ENCODE measurements at regions not wholly inside any gene's neighbourhood (a gene's known extent, or its start where the extent isn't known, plus 50 kb on each side); places are given as distances from the start of the nearest gene placed in this dataset.
"Not testable (repeated sequence)": the region's sequence is repeated elsewhere in the genome, so short reads cannot be mapped to it uniquely, and the experiment has no call there.

- DNase-seq, result no peak
These were observed 694.9 kb downstream of the BCL11A start for GRCh38 chr2:59858540-59858939.

- no peak for DNase-seq
These were observed 696.3 kb downstream of the BCL11A start for GRCh38 chr2:59857109-59857508.

GRCh38 chr2:59856391-59856790 is 697.1 kb downstream of the BCL11A start:
- no peak for DNase-seq

- DNase-seq, result no peak
These were observed 700.4 kb downstream of the BCL11A start for GRCh38 chr2:59853032-59853431.

GRCh38 chr2:59851836-59852475 is 701.5 kb downstream of the BCL11A start:
- no peak for DNase-seq

GRCh38 chr2:59850554-59850953 is 702.9 kb downstream of the BCL11A start:
- DNase-seq, result no peak

GRCh38 chr2:59833941-59834340 is 719.5 kb downstream of the BCL11A start:
- no peak for DNase-seq

- no peak for DNase-seq
These were observed 722.9 kb downstream of the BCL11A start for GRCh38 chr2:59830601-59831000.

GRCh38 chr2:59827677-59828076 is 725.8 kb downstream of the BCL11A start:
- DNase-seq, result no peak

- no peak for DNase-seq
These were observed 727.3 kb downstream of the BCL11A start for GRCh38 chr2:59826177-59826576.

- no peak for DNase-seq
These were observed 729.1 kb downstream of the BCL11A start for GRCh38 chr2:59824314-59824713.

- DNase-seq, result no peak
These were observed 737.4 kb downstream of the BCL11A start for GRCh38 chr2:59816075-59816474.

- DNase-seq, result not testable (repeated sequence)
These were observed 743.2 kb downstream of the BCL11A start for GRCh38 chr2:59810283-59810682.

GRCh38 chr2:59806486-59806885 is 747.0 kb downstream of the BCL11A start:
- DNase-seq, result no peak

- no peak for DNase-seq
These were observed 748.7 kb downstream of the BCL11A start for GRCh38 chr2:59804732-59805131.

- DNase-seq, result no peak
These were observed 749.9 kb downstream of the BCL11A start for GRCh38 chr2:59803586-59803985.

GRCh38 chr2:59798687-59799232 is 754.7 kb downstream of the BCL11A start:
- DNase-seq, result no peak

GRCh38 chr2:59791004-59791618 is 762.3 kb downstream of the BCL11A start:
- no peak for DNase-seq

GRCh38 chr2:59790186-59791003 is 763.1 kb downstream of the BCL11A start:
- no peak for DNase-seq

GRCh38 chr2:59789523-59789922 is 763.9 kb downstream of the BCL11A start:
- DNase-seq, result no peak

GRCh38 chr2:59787095-59787494 is 766.4 kb downstream of the BCL11A start:
- no peak for DNase-seq

- DNase-seq, result no peak
These were observed 766.8 kb downstream of the BCL11A start for GRCh38 chr2:59786684-59787083.

GRCh38 chr2:59779571-59779970 is 773.9 kb downstream of the BCL11A start:
- peak; percentile 31 for DNase-seq

GRCh38 chr2:59777120-59777519 is 776.3 kb downstream of the BCL11A start:
- DNase-seq, result no peak

Data from hematopoietic multipotent progenitor cell treated with erythropoietin and hydrocortisone succinate and interleukin-3 and kit ligand, for 4 days (in vitro differentiated cells).